Epithelial cell of esophagus (primary cell): ENCODE measurements at regions not wholly inside any gene's neighbourhood (a gene's known extent, or its start where the extent isn't known, plus 50 kb on each side); places are given as distances from the start of the nearest gene placed in this dataset.
"Not testable (repeated sequence)": the region's sequence is repeated elsewhere in the genome, so short reads cannot be mapped to it uniquely, and the experiment has no call there.

Source experiments
- DNase-seq: peaks from one replicate; pipeline ENCODE4 v3.0.0; 2010; ENCODE audit warnings: low read depth
- H3K4me3 ChIP-seq: 2 replicates; pipeline ENCODE4 v1.5.1; 2011; ENCODE audit warnings: mild to moderate bottlenecking, low read length, control low read depth
- TF ChIP-seq, protein P1 (sequence below): IDR thresholded peaks from 2 replicates; pipeline ENCODE4 v1.5.1; 2011; ENCODE audit warnings: low read depth, mild to moderate bottlenecking, low read length, control low read depth, inconsistent platforms; ENCODE audit not compliant: insufficient read depth; ENCODE audit errors: missing control alignments

DNA sequence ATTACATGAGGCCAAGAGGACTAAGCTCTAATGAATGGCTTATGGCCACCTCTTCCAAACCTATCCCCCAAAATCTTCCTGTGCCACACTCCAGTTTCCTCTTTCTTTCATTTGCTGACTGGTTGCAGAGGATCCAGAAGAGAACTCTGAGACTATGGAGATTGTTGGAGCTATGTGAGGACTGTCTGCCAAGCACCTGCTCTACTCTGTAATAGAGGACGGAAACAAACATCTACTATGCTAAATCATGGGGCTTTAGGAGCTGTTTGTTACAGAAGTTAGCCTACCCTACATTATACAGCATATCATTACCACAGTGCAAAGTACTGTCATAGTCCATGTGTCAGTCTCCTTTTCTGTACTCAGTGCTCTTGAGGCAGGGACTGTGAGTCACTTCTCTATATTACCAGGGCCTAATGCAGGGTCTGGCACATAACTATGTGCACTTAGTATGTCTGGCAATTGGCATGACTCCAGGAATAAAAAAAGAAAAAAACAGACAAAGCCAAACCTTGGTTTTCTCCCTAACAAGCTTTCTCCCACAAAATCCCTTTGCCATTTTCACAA lies 95.1 kb downstream of the RPAP3 start:
- H3K4me3 ChIP-seq, result no peak overlapping the region
- no peak for DNase-seq
- TF ChIP-seq, protein P1, sequence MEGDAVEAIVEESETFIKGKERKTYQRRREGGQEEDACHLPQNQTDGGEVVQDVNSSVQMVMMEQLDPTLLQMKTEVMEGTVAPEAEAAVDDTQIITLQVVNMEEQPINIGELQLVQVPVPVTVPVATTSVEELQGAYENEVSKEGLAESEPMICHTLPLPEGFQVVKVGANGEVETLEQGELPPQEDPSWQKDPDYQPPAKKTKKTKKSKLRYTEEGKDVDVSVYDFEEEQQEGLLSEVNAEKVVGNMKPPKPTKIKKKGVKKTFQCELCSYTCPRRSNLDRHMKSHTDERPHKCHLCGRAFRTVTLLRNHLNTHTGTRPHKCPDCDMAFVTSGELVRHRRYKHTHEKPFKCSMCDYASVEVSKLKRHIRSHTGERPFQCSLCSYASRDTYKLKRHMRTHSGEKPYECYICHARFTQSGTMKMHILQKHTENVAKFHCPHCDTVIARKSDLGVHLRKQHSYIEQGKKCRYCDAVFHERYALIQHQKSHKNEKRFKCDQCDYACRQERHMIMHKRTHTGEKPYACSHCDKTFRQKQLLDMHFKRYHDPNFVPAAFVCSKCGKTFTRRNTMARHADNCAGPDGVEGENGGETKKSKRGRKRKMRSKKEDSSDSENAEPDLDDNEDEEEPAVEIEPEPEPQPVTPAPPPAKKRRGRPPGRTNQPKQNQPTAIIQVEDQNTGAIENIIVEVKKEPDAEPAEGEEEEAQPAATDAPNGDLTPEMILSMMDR, result no peak

DNA sequence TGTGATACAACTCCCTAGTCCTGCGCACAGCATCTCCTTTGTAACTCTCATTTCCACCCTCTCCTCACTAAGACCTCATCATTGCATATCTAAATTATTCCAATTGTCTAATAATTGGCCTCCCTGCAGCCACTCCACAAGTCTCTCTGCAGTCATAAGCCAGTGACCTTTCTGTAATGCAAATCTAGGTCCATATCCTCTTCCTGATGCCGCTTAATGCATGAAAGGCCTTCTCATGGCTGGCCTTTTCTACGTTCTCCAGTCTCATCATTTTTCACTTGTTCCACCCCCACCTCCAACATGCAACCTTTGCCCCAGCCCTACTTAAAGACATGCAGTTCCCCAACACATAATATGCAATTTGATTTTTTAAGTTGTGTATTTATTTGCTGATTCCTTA lies 96.0 kb downstream of the RPAP3 start:
- DNase-seq, result no peak
- no peak overlapping the region for H3K4me3 ChIP-seq
- TF ChIP-seq, protein P1, result no peak

DNA sequence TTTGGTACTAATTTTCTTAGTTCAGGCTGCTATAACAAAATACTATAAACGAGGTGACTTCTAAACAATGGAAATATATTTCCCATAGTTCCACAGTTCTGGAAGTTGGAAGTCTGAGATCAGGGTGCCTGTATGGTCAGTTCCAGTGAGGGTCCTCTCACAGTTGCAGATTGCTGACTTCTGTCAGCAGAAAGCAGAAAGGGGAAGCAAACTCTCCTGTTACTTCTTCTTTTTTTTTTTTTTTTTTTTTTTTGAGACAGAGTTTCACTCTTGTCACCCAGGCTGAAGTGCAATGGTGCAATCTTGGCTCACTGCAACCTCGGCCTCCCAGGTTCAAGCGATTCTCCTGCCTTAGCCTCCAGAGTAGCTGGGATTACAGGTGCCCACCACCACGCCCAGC lies 97.2 kb downstream of the RPAP3 start:
- H3K4me3 ChIP-seq, DNase-seq: not testable (repeated sequence)

DNA sequence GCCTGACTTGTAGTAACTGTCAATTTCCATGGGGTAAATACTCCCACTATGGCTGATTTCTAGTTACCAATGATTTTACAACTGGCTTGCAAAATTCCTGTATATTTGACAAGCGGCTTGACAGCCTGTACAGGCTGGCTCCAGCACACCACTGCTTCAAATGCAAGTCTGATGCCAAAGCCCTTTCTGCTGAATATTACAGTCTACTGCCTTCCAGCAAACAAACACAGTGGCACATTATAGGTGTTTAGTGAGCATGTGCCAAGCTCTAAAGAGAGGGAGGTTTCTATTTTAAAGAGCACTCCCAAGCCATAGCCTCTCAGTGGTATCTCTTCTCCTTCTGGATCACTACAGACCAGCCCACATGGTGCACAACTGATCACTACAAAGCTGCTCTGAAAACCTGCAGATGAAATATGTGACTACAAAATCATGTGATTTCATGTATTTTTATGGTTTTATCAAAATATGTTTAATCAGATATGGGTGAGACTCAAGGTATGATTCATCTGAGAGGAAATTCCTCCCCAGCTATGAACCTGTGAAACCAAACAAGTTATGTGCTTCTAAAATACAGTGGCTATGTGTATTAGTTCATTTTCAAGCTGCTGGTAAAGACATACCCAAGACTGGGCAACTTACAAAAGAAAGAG lies 101.5 kb downstream of the RPAP3 start:
- DNase-seq, result peak; percentile 20
- H3K4me3 ChIP-seq, result no peak overlapping the region
- TF ChIP-seq, protein P1, result no peak

DNA sequence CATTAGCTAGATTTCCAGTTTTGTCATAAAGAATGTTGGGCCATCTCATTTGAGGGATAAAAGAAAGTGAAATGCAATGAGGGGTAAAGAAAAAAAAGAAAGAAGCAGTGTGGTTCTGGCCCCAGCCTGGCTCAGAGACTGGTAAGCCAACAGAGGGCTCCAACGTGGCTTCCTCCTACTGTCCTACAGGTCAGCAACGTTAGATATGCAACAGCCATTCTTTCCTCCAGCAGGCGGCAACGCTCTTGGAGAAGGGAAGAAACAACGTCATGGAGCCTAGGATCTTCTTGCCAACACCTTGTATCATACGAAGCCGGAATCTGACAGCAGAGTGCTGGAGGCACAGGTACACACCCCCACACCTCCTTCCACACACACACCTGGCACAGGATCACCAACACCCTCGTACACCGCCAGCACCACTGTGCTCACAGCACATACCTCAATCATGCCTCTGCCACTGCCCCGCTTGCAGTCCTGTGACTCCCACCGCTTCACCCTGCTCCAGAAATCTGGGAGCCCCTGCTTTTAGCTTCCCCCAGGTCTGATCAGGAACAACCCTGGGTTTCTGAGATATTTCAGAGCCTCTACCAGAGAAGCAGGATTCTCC lies 102.8 kb downstream of the RPAP3 start:
- TF ChIP-seq, protein P1, result no peak
- no peak overlapping the region for H3K4me3 ChIP-seq
- no peak for DNase-seq

DNA sequence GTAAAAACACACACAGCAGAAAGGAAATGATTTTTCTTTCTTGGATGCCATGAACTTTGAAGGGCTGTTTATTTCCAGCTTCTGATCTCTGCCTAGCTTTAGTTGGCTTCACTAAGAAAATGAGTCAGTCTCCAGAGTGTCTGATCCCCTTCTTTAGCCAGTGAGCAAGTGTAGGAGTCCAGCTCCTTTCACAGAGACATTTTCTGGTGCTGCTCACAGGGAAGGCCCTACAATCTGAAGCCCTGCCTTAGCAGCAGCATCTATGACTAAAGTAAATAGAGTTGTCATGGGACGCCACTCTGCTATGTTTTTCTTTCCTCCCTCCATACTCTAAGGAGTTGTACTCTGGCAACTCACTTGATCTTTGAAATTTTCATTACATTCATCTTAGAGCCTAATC lies 103.5 kb downstream of the RPAP3 start:
- no peak for DNase-seq
- H3K4me3 ChIP-seq, result no peak overlapping the region
- TF ChIP-seq, protein P1, result no peak

DNA sequence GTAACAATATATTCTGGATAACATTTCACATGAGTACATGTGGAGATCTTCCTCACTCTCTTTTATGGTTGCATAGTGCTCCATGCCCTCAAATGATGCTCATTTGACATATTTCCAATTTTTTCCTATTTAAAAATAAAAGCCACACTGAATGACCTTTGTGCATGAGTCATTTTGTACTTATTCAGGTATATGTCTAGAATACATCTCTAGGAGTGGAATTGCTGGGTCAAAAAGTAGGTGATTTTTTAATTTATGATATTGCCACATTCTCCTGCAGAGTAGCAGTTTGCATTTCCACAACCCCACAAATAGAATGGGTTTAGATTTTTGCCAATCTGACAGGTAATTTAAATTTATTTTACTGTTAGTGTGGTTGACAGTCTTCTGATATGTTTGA lies 104.8 kb downstream of the RPAP3 start:
- TF ChIP-seq, protein P1, result no peak
- no peak for DNase-seq
- H3K4me3 ChIP-seq, result no peak overlapping the region
